ENCODE measurements at regions not wholly inside any gene's neighbourhood (a gene's known extent, or its start where the extent isn't known, plus 50 kb on each side); places are given as distances from the start of the nearest gene placed in this dataset.

GRCh38 chr6:139515511-139515910 lies 141.1 kb upstream of the CITED2 start:
- H3K9me3 ChIP-seq = no peaks in the 10 kb centered on the region
- H3K36me3 ChIP-seq (ENCODE audit: control insufficient read depth, insufficient read depth, low read length) = no peaks in the 10 kb centered on the region
- ChIA-PET CTCF (no interaction called here), POLR2A (interaction anchor here (0.7 kb wide), 1 partner anchor 137 kb away, joined by 4 read pairs; no protein-coding TSS in a partner anchor)
- Mint-ChIP-seq H3K9me3 (ENCODE audit: unreplicated experiment) (peaks cover 9% of the 10 kb centered on the region), H3K4me1 (ENCODE audit: low read depth, unreplicated experiment) (peaks cover 31% of the 10 kb centered on the region), H3K27me3 (ENCODE audit: insufficient read depth, unreplicated experiment) (no peaks in the 10 kb centered on the region), H3K27ac (ENCODE audit: unreplicated experiment) (no peak overlapping the region), H3K4me3 (ENCODE audit: unreplicated experiment) (no peak overlapping the region), H3K36me3 (ENCODE audit: insufficient read depth, unreplicated experiment) (no peaks in the 10 kb centered on the region)
- no peaks in the 10 kb centered on the region for H3K27me3 ChIP-seq (replicated peaks; ENCODE audit: control insufficient read depth, insufficient read depth, low read length)
- DNase-seq = no peak
- H3K4me3 ChIP-seq (ENCODE audit: low read depth, low read length) = no peak overlapping the region
- peaks cover 23% of the 10 kb centered on the region for H3K4me1 ChIP-seq
- TF ChIP-seq CTCF (IDR thresholded peaks at IDR 0.05; ENCODE audit: insufficient read depth in 1 of 2, low read depth in 1 of 2, low read length in 1 of 2, severe bottlenecking in 1 of 2, unreplicated experiment in 1 of 2) = no peak
- no TSS peak for BruUV-seq (replicated peaks)
- intact Hi-C loops (cut with micrococcal nuclease; ENCODE audit: unreplicated experiment) = loop anchor here (5.0 kb wide), 1 partner anchor 72 kb away; no protein-coding TSS in a partner anchor

GRCh38 chr6:139514819-139515218 lies 140.4 kb upstream of the CITED2 start:
- Mint-ChIP-seq H3K9me3 (ENCODE audit: unreplicated experiment) (peaks cover 9% of the 10 kb centered on the region), H3K4me3 (ENCODE audit: unreplicated experiment) (no peak overlapping the region), H3K36me3 (ENCODE audit: insufficient read depth, unreplicated experiment) (no peaks in the 10 kb centered on the region), H3K27ac (ENCODE audit: unreplicated experiment) (no peak overlapping the region), H3K27me3 (ENCODE audit: insufficient read depth, unreplicated experiment) (no peaks in the 10 kb centered on the region), H3K4me1 (ENCODE audit: low read depth, unreplicated experiment) (peaks cover 24% of the 10 kb centered on the region)
- intact Hi-C loops (cut with micrococcal nuclease; ENCODE audit: unreplicated experiment) = loop anchor here (5.0 kb wide), 1 partner anchor 72 kb away; no protein-coding TSS in a partner anchor
- Histone ChIP-seq H3K36me3 (ENCODE audit: control insufficient read depth, insufficient read depth, low read length) (no peaks in the 10 kb centered on the region), H3K27me3 (replicated peaks; ENCODE audit: control insufficient read depth, insufficient read depth, low read length) (no peaks in the 10 kb centered on the region), H3K4me3 (ENCODE audit: low read depth, low read length) (no peak overlapping the region), H3K4me1 (peaks cover 16% of the 10 kb centered on the region), H3K9me3 (no peaks in the 10 kb centered on the region)
- ChIA-PET CTCF (no interaction called here), POLR2A (no interaction called here)
- TF ChIP-seq CTCF (IDR thresholded peaks at IDR 0.05; ENCODE audit: insufficient read depth in 1 of 2, low read depth in 1 of 2, low read length in 1 of 2, severe bottlenecking in 1 of 2, unreplicated experiment in 1 of 2) = no peak
- DNase-seq = no peak
- no TSS peak for BruUV-seq (replicated peaks)

GRCh38 chr6:139510040-139510790 lies 135.8 kb upstream of the CITED2 start:
- Mint-ChIP-seq H3K27me3 (ENCODE audit: insufficient read depth, unreplicated experiment) (no peaks in the 10 kb centered on the region), H3K4me1 (ENCODE audit: low read depth, unreplicated experiment) (no peaks in the 10 kb centered on the region), H3K9me3 (ENCODE audit: unreplicated experiment) (no peaks in the 10 kb centered on the region), H3K27ac (ENCODE audit: unreplicated experiment) (no peak overlapping the region), H3K36me3 (ENCODE audit: insufficient read depth, unreplicated experiment) (no peaks in the 10 kb centered on the region), H3K4me3 (ENCODE audit: unreplicated experiment) (no peak overlapping the region)
- Histone ChIP-seq H3K4me3 (ENCODE audit: low read depth, low read length) (no peak overlapping the region), H3K36me3 (ENCODE audit: control insufficient read depth, insufficient read depth, low read length) (no peaks in the 10 kb centered on the region), H3K9me3 (no peaks in the 10 kb centered on the region), H3K27me3 (replicated peaks; ENCODE audit: control insufficient read depth, insufficient read depth, low read length) (no peaks in the 10 kb centered on the region), H3K4me1 (no peaks in the 10 kb centered on the region)
- BruUV-seq (replicated peaks) = no TSS peak
- DNase-seq = no peak
- no peak for TF ChIP-seq CTCF (IDR thresholded peaks at IDR 0.05; ENCODE audit: insufficient read depth in 1 of 2, low read depth in 1 of 2, low read length in 1 of 2, severe bottlenecking in 1 of 2, unreplicated experiment in 1 of 2)
- ChIA-PET CTCF (no interaction called here), POLR2A (no interaction called here)
- intact Hi-C loops (cut with micrococcal nuclease; ENCODE audit: unreplicated experiment) = no loop called here
